ENCODE measurements at regions not wholly inside any gene's neighbourhood (a gene's known extent, or its start where the extent isn't known, plus 50 kb on each side); places are given as distances from the start of the nearest gene placed in this dataset.

- 80 to 85% methylated on average over 3 of the region's 3 CpGs for WGBS, 2 donors
- Histone ChIP-seq H3K36me3 (no peaks in the 10 kb centered on the region), H3K4me3 (no peak overlapping the region), H3K9me3 (peaks cover 0 to 4% (median 0%) of the 10 kb centered on the region in 11 donors), H3K4me1 (no peaks in the 10 kb centered on the region), H3K27ac (no peak overlapping the region), H3K27me3 (no peaks in the 10 kb centered on the region)
- ATAC-seq, result no peak
- intact Hi-C loops (cut with DNase I), result loop anchor here in 1 of 10 donors (2.0 kb wide), 1 partner anchor 22 kb away; no protein-coding TSS in a partner anchor
- no peak for TF ChIP-seq CTCF (IDR thresholded peaks at IDR 0.05)
- no peak for DNase-seq
Observed at GRCh38 chr2:139159177-139159576, 379.0 kb upstream of the NXPH2 start.

- Histone ChIP-seq H3K4me3 (no peak overlapping the region), H3K27ac (no peak overlapping the region), H3K27me3 (no peaks in the 10 kb centered on the region), H3K36me3 (no peaks in the 10 kb centered on the region), H3K9me3 (peaks cover 0 to 3% (median 0%) of the 10 kb centered on the region in 11 donors), H3K4me1 (no peaks in the 10 kb centered on the region)
- ATAC-seq, result no peak
- DNase-seq, result no peak
- TF ChIP-seq CTCF (IDR thresholded peaks at IDR 0.05), result no peak
- intact Hi-C loops (cut with DNase I), result no loop called here
Observed at GRCh38 chr2:139156730-139157129, 376.5 kb upstream of the NXPH2 start.

DNA sequence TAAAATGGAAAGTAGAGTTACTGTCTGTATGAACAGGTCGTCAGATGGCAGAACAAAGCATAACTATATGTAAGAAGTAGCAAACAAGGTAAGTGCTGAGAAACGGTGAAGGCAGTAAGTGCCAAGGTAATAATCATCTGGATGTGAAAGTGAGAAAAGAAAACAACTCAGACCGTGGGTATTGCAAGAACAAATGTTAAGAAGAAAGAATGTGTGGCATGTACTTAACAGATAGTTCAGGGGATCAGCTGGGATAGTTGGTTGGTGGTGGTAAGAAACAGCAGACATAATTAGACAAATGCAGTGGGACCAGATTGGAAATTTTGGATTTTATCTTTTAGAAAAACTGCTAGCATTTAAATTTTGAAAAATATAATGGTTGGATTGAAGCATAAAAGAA lies 375.8 kb upstream of the NXPH2 start:
- TF ChIP-seq CTCF (IDR thresholded peaks at IDR 0.05), result no peak
- 16 to 22% methylated on average over 3 of the region's 3 CpGs for WGBS, 2 donors
- Histone ChIP-seq H3K4me1 (no peaks in the 10 kb centered on the region), H3K4me3 (no peak overlapping the region), H3K27ac (no peak overlapping the region), H3K36me3 (no peaks in the 10 kb centered on the region), H3K27me3 (no peaks in the 10 kb centered on the region), H3K9me3 (peaks cover 0 to 3% (median 0%) of the 10 kb centered on the region in 11 donors)
- DNase-seq (no peak), ATAC-seq (no peak)
- intact Hi-C loops (cut with DNase I), result no loop called here

DNA sequence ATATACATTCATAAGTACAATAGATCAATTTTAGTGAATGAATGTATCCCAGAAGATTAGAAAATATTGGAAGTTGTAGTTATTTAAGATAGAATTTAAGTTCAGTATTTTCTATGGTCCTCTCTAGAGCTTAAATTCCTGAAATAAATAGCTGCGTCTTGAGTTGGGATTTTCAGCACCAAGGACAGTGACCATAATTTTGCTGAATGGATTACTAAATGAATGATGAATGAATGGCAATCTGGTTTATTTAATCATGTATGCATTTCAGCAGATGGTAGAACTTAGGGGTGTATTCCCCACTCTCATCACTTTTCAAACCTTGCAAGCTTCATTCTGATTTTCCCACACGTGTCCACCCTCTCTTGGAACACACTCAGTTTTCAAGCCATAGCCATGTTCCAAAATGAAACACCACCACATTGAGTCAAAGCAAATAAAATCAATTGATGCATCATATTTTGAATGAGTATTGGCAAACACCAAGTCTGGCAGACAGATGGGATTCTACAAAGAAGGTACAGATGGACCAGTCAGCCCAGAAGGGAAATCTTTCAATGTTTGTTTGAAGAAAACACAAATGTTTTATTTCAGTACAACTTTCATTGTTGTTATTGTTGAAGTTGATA lies 362.2 kb upstream of the NXPH2 start:
- WGBS, 2 donors, result 37 to 38% methylated on average over 2 of the region's 2 CpGs
- H3K36me3 ChIP-seq, result no peaks in the 10 kb centered on the region
- H3K4me1 ChIP-seq, result no peaks in the 10 kb centered on the region
- intact Hi-C loops (cut with DNase I), result no loop called here
- no peak for ATAC-seq
- no peak for TF ChIP-seq CTCF (IDR thresholded peaks at IDR 0.05)
- no peak overlapping the region for H3K4me3 ChIP-seq
- H3K27ac ChIP-seq, result no peak overlapping the region
- H3K9me3 ChIP-seq, result peaks cover 0 to 34% (median 0%) of the 10 kb centered on the region in 11 donors
- no peak for DNase-seq
- H3K27me3 ChIP-seq, result no peaks in the 10 kb centered on the region
